ENCODE measurements at regions not wholly inside any gene's neighbourhood (a gene's known extent, or its start where the extent isn't known, plus 50 kb on each side); places are given as distances from the start of the nearest gene placed in this dataset.

- Histone ChIP-seq H3K27ac (no peak overlapping the region), H3K9me3 (no peaks in the 10 kb centered on the region), H3K27me3 (ENCODE audit: insufficient read depth in 3 of 3, low read length in 2 of 3) (no peaks in the 10 kb centered on the region), H3K4me1 (no peaks in the 10 kb centered on the region), H3K36me3 (ENCODE audit: insufficient read depth in 1 of 2, low read depth in 1 of 2) (no peaks in the 10 kb centered on the region), H3K4me3 (no peak overlapping the region)
- ATAC-seq (no peak), DNase-seq (no peak)
- no peak for TF ChIP-seq CTCF (IDR thresholded peaks at IDR 0.05)
- 74 to 83% (median 76%) methylated on average over 2 of the region's 2 CpGs for WGBS, 3 donors
- intact Hi-C loops (cut with DNase I), result no loop called here
Observed at GRCh38 chr2:41727152-41727551, 320.7 kb upstream of the PKDCC start.

- Histone ChIP-seq H3K4me3 (no peak overlapping the region), H3K9me3 (no peaks in the 10 kb centered on the region), H3K36me3 (ENCODE audit: insufficient read depth in 1 of 2, low read depth in 1 of 2) (no peaks in the 10 kb centered on the region), H3K27ac (no peak overlapping the region), H3K27me3 (ENCODE audit: insufficient read depth in 3 of 3, low read length in 2 of 3) (no peaks in the 10 kb centered on the region), H3K4me1 (no peaks in the 10 kb centered on the region)
- intact Hi-C loops (cut with DNase I), result no loop called here
- TF ChIP-seq CTCF (IDR thresholded peaks at IDR 0.05), result no peak
- DNase-seq (no peak), ATAC-seq (no peak)
- WGBS, 3 donors, result 0 to 99% (median 54%) methylated on average over 1 of the region's 1 CpG
Observed at GRCh38 chr2:41727711-41728110, 320.1 kb upstream of the PKDCC start.

GRCh38 chr2:41728788-41729338 is 319.0 kb upstream of the PKDCC start:
- WGBS, 3 donors, result 23 to 39% (median 34%) methylated on average over 5 of the region's 5 CpGs
- intact Hi-C loops (cut with DNase I), result no loop called here
- Histone ChIP-seq H3K4me3 (no peak overlapping the region), H3K4me1 (no peaks in the 10 kb centered on the region), H3K9me3 (no peaks in the 10 kb centered on the region), H3K27me3 (ENCODE audit: insufficient read depth in 3 of 3, low read length in 2 of 3) (no peaks in the 10 kb centered on the region), H3K27ac (no peak overlapping the region), H3K36me3 (ENCODE audit: insufficient read depth in 1 of 2, low read depth in 1 of 2) (no peaks in the 10 kb centered on the region)
- DNase-seq (no peak), ATAC-seq (no peak)
- no peak for TF ChIP-seq CTCF (IDR thresholded peaks at IDR 0.05)

- DNase-seq (no peak), ATAC-seq (no peak)
- Histone ChIP-seq H3K9me3 (no peaks in the 10 kb centered on the region), H3K36me3 (ENCODE audit: insufficient read depth in 1 of 2, low read depth in 1 of 2) (no peaks in the 10 kb centered on the region), H3K4me1 (no peaks in the 10 kb centered on the region), H3K27me3 (ENCODE audit: insufficient read depth in 3 of 3, low read length in 2 of 3) (no peaks in the 10 kb centered on the region), H3K4me3 (no peak overlapping the region), H3K27ac (no peak overlapping the region)
- TF ChIP-seq CTCF (IDR thresholded peaks at IDR 0.05), result no peak
- WGBS, 3 donors, result 78 to 91% (median 83%) methylated on average over 11 of the region's 11 CpGs
- intact Hi-C loops (cut with DNase I), result no loop called here
Observed at GRCh38 chr2:41729800-41730364, 317.9 kb upstream of the PKDCC start.

GRCh38 chr2:41735006-41735405 is 312.8 kb upstream of the PKDCC start:
- intact Hi-C loops (cut with DNase I), result no loop called here
- DNase-seq, result no peak
- peak overlapping the region; percentile 46 for H3K27ac ChIP-seq
- no peak overlapping the region for H3K4me3 ChIP-seq
- no peaks in the 10 kb centered on the region for H3K36me3 ChIP-seq (ENCODE audit: insufficient read depth in 1 of 2, low read depth in 1 of 2)
- WGBS, 3 donors, result 82 to 97% (median 87%) methylated on average over 1 of the region's 1 CpG
- peaks cover 18% of the 10 kb centered on the region for H3K4me1 ChIP-seq
- H3K9me3 ChIP-seq, result no peaks in the 10 kb centered on the region
- no peak for ATAC-seq
- TF ChIP-seq CTCF (IDR thresholded peaks at IDR 0.05), result no peak
- no peaks in the 10 kb centered on the region for H3K27me3 ChIP-seq (ENCODE audit: insufficient read depth in 3 of 3, low read length in 2 of 3)
